HL-60 (cell line): ENCODE measurements at regions not wholly inside any gene's neighbourhood (a gene's known extent, or its start where the extent isn't known, plus 50 kb on each side); places are given as distances from the start of the nearest gene placed in this dataset.

Experiments
- DNase-seq, 2 experiments: peaks; one replicate each; pipeline ENCODE4 v3.0.0-alpha.2; 2010 to 2020; ENCODE audit warnings: low read depth in 1 of 2, low spot score in 1 of 2
- H3K27ac ChIP-seq: fragments of 250-450 bp; sonication (Bioruptor Pico); replicated peaks from 2 replicates; pipeline ENCODE4 v1.5.1; 2020; ENCODE audit warnings: mild to moderate bottlenecking, moderate library complexity
- H3K27me3 ChIP-seq: fragments of 250-450 bp; sonication (Bioruptor Pico); 2 replicates; pipeline ENCODE4 v1.5.1; 2021; ENCODE audit warnings: mild to moderate bottlenecking, moderate library complexity; ENCODE audit not compliant: insufficient read depth, poor library complexity, severe bottlenecking
- H3K4me3 ChIP-seq: replicated peaks from 2 replicates; pipeline ENCODE4 v1.5.1; 2011; ENCODE audit warnings: mild to moderate bottlenecking, control low read depth, low read length; ENCODE audit not compliant: insufficient read depth
- GABPA ChIP-seq: IDR thresholded peaks from 2 replicates; pipeline ENCODE4 v1.6.1; 2012; ENCODE audit warnings: low read depth
- POLR2AphosphoS5 ChIP-seq: IDR thresholded peaks from 2 replicates; pipeline ENCODE4 v1.6.1; 2012; ENCODE audit warnings: low read depth
- SPI1 ChIP-seq: IDR thresholded peaks from 2 replicates; pipeline ENCODE4 v1.6.1; 2012; ENCODE audit warnings: low read depth, mild to moderate bottlenecking, borderline replicate concordance
- TF ChIP-seq, protein P1 (sequence below): IDR thresholded peaks from one replicate; pipeline ENCODE4 v1.5.1; 2011; ENCODE audit warnings: low read length, control low read depth, inconsistent platforms; ENCODE audit not compliant: insufficient read depth
- TF ChIP-seq, protein P2 (sequence below): IDR thresholded peaks from 2 replicates; pipeline ENCODE4 v1.6.1; 2012; ENCODE audit warnings: low read depth; ENCODE audit not compliant: insufficient replicate concordance

DNA sequence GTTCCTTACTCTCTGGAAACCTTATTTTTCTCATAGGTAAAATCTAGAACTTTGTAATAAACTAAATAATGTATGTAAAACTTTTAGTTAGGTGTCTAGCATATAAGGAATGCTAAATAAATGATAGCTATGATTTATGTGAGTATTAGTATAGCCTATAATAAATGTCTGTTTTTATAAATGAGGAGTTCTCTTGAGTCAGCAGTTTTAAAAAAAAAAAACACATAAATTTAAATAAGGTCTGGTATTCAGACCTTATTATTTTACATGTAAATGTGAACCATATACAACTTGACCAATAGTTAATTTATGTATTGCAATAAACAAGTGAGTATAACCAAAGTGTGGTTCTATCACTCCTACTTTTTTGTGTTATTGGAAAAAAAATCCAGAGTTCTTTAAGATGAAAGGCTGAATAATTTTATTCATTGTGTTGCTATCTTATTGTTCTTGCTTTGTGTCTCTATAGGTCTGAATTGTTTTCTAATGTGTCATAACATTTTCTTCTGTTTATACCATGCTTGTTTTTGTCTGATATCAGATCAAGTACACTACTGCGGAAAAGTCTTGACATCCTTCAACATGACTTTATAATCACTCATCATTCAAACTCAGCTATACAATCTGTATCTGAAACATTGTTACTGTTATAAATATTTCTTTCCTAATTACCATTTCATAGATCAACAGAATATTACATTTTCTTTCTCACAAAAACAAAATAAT, 115.7 kb downstream of the RASSF9 start:
- Histone ChIP-seq H3K4me3 (no peak overlapping the region), H3K27me3 (no peaks in the 10 kb centered on the region), H3K27ac (no peak overlapping the region)
- DNase-seq: no peak
- TF ChIP-seq POLR2AphosphoS5: no peak
- TF ChIP-seq GABPA: no peak
- no peak for TF ChIP-seq SPI1
- TF ChIP-seq, protein P1, sequence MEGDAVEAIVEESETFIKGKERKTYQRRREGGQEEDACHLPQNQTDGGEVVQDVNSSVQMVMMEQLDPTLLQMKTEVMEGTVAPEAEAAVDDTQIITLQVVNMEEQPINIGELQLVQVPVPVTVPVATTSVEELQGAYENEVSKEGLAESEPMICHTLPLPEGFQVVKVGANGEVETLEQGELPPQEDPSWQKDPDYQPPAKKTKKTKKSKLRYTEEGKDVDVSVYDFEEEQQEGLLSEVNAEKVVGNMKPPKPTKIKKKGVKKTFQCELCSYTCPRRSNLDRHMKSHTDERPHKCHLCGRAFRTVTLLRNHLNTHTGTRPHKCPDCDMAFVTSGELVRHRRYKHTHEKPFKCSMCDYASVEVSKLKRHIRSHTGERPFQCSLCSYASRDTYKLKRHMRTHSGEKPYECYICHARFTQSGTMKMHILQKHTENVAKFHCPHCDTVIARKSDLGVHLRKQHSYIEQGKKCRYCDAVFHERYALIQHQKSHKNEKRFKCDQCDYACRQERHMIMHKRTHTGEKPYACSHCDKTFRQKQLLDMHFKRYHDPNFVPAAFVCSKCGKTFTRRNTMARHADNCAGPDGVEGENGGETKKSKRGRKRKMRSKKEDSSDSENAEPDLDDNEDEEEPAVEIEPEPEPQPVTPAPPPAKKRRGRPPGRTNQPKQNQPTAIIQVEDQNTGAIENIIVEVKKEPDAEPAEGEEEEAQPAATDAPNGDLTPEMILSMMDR: no peak
- TF ChIP-seq, protein P2, sequence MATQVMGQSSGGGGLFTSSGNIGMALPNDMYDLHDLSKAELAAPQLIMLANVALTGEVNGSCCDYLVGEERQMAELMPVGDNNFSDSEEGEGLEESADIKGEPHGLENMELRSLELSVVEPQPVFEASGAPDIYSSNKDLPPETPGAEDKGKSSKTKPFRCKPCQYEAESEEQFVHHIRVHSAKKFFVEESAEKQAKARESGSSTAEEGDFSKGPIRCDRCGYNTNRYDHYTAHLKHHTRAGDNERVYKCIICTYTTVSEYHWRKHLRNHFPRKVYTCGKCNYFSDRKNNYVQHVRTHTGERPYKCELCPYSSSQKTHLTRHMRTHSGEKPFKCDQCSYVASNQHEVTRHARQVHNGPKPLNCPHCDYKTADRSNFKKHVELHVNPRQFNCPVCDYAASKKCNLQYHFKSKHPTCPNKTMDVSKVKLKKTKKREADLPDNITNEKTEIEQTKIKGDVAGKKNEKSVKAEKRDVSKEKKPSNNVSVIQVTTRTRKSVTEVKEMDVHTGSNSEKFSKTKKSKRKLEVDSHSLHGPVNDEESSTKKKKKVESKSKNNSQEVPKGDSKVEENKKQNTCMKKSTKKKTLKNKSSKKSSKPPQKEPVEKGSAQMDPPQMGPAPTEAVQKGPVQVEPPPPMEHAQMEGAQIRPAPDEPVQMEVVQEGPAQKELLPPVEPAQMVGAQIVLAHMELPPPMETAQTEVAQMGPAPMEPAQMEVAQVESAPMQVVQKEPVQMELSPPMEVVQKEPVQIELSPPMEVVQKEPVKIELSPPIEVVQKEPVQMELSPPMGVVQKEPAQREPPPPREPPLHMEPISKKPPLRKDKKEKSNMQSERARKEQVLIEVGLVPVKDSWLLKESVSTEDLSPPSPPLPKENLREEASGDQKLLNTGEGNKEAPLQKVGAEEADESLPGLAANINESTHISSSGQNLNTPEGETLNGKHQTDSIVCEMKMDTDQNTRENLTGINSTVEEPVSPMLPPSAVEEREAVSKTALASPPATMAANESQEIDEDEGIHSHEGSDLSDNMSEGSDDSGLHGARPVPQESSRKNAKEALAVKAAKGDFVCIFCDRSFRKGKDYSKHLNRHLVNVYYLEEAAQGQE: no peak

DNA sequence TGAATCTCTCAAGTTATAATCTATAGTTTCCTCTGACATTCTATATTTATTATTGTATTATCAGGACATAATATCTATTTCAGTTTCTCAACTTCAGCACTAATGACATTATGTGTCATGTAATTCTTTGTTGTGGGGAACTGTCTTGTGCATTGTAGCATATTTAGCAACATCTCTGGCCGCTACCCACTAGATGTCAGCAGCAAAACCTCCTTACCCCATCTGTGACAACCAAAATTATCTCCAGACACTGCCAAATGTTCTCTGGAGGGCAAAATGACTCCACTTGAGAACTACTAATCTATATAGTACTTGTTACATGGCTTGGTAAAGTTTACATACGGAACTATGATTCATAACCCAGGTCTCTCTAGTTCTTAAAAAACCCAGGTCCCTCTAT, 110.2 kb downstream of the RASSF9 start:
- Histone ChIP-seq H3K4me3 (no peak overlapping the region), H3K27me3 (no peaks in the 10 kb centered on the region), H3K27ac (no peak overlapping the region)
- TF ChIP-seq, protein P1: no peak
- TF ChIP-seq, protein P2: no peak
- TF ChIP-seq SPI1: no peak
- no peak for TF ChIP-seq POLR2AphosphoS5
- no peak for TF ChIP-seq GABPA
- DNase-seq: no peak

DNA sequence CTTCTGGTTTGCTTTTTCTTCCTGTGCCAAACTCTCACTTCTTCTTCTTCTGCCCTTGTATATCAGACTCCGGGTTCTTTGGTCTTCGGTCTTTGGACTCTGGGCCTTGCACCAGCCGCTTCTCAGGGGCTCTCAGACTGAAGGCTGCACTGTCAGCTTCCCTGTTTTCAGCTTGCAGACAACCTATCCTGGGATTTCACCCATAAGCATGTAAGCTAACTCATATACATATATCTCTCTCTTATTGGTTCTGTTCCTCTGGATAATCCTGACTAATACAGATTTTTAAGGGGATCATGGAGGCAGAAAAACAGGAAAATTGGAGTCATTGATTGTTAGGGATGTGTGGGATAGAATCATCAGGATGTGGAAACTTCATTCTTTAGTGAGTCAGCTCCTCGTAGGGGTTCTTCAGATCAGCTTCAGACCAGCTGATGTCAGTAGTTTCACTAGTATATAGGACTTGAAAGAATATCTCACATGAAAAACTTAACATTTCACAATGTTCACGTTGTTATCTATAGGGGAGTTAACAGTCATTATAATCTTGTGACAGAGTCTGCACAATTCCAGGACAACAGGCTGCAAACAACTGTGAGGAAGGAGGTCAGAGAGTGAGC, 102.9 kb downstream of the RASSF9 start:
- DNase-seq: no peak
- no peaks in the 10 kb centered on the region for H3K27me3 ChIP-seq
- TF ChIP-seq, protein P1: no peak
- no peak for TF ChIP-seq GABPA
- TF ChIP-seq, protein P2: no peak
- no peak for TF ChIP-seq POLR2AphosphoS5
- no peak for TF ChIP-seq SPI1
- no peak overlapping the region for H3K27ac ChIP-seq
- H3K4me3 ChIP-seq: no peak overlapping the region
